Cerebellar cortex (tissue), 1 donor: ENCODE measurements at regions not wholly inside any gene's neighbourhood (a gene's known extent, or its start where the extent isn't known, plus 50 kb on each side); places are given as distances from the start of the nearest gene placed in this dataset.
"Not testable (repeated sequence)": the region's sequence is repeated elsewhere in the genome, so short reads cannot be mapped to it uniquely, and the experiment has no call there.

Source experiments
- DNase-seq: peaks from one replicate; pipeline ENCODE4 v3.0.0-alpha.2; 2015; ENCODE audit warnings: low spot score

DNA sequence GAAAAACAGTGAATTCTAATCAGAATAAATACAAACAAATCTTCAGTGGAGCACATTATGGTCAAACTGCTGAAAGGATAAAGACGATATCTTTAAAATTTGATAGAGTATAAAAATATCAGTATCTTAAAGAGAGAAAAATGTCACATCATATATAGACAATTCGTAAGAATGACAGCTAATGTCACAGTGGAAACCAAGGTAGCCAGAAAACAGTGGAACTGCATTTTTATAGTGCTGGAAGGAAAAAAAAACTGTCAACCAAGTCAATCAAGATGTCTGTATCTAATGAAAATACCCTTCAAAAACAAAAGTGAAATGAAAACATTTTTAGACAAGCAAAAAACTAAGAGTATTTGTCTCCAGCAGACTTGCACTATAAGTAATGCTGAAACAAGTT lies 73.4 kb upstream of the HMGXB4 start:
- DNase-seq: no peak

DNA sequence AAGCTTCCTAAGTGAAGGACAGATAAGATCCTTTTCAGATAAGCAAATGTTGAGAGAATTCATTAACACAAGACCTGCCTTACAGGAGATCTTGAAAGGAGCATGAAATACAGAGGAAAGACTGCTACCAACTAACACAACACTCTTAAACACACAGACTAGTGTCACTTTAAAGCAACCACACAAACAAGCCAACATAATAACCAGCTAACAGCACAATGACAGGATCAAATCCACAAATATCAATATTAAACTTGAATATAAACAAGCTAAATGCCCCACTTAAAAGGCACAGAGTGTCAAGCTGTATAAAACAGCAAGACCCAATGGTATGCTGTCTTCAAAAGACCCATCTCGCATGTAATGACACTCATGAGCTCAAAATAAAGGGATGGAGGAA lies 70.8 kb upstream of the HMGXB4 start:
- no peak for DNase-seq

DNA sequence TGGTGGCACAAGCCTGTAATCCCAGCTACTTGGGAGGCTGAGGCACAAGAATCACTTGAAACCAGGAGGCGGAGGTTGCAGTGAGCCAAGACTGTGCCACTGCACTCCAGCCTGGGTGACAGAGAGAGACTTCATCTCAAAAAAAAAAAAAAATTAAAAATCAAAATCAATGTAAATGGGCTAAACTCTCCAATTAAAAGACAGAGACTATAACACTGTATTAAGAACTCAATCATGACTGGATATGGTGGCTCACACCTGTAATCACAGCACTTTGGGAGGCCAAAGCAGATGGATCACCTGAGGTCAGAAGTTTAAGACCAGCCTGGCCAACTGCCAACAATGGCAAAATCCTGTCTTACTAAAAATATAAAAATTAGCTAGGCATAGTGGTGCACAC lies 68.4 kb upstream of the HMGXB4 start:
- not testable (repeated sequence) for DNase-seq

DNA sequence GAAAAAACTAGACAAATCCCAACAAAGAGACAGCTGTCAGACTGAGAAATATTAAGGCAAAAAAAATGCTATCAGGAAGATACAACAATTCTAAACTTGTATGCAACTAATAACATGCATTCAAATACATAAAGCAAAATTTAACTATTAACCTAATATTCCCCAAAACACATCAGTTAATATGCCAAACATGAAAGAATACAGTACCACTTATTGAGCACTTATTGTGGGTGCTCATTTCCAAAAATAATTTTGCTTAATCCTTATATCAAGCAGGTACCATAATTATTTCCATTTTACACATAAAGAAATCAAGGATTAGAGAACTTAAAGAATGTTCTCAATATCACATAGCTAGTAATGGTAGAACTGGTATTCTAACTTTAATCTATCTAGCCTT lies 67.7 kb upstream of the HMGXB4 start:
- no peak for DNase-seq

DNA sequence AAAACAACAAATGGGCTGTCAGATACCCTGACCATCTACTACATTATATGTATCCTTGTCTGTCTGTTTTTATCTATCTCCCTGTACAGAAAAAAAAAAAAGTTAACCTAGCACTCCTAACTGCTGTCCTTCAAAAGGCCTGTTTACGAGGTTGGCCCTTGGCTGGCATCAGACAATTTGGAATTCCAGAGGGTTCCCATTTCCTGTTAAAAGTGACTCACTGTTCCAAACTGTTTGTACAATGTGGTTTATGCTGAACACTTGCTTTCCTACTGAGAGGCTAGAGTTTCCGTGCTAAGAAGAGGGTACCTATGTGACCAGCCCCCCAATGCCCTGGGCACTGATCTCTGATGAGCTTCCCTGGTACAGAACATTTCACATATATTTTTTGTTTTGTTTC lies 65.9 kb upstream of the HMGXB4 start:
- no peak for DNase-seq

DNA sequence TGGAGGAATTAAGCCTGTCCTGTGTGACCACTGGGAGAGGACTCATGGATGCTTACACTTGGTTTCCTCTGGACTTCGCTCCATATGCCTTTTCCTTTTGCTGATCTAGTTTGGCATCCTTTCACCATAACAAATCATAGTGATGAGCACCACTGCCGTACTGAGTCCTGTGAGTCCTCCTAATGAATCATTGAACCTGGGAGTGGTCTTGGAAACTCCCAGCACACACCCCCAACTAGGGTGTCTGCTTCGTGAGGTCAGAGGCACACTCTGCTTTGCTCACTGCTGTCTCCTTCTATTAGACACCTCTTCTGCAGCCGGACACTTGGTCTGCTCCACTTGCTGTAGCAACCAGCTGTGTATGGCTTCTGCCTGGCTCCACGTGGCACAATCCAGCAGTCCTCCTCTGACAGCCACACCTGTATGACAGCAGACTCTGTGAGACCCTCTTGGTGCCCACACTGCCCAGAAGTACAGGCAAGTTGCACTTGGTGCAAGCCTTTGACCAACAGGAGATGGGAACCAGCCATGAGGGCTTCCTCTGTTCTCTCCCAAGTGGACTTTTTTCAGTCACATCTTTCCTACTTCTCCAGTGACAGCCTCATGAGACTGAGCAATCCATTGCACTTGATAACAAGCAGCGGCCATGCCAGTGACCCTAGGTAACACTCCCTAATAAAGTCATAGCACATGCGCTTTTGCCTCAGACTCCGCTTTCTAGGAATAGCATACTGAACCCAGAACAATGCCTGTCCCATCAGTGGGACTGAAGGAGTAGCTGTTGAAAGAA lies 65.0 kb upstream of the HMGXB4 start:
- DNase-seq: no peak

DNA sequence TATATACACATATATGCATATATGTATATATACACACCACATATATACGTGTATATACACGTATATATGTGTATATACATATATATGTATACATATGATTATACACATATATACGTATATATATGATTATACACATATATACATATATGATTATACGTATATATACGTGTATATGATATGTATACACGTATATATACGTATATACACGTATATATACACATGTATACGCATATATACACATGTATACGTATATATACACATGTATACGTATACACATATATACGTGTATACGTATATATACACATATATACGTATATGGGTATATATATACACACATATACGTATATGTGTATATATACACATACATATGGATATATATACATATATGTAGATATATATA lies 62.1 kb upstream of the HMGXB4 start:
- DNase-seq: no peak

DNA sequence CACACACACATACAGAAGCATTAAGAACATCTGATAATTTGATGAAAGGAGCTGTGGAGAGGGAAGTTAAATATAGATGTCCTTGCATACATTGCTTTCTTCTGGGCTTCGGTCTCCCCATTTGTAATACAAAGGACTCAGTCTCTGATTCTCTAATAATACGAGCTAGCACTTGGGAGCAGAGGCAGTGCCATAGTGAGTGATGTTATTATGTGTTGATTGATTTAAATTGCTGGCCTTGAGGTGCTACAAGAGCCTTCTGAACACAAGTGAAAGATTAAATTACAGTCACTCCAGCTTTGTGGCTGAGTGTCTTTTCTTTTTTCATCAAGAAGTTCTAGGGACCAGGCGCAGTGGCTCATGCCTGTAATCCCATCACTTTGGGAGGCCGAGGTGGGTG lies 61.5 kb upstream of the HMGXB4 start:
- DNase-seq: no peak

DNA sequence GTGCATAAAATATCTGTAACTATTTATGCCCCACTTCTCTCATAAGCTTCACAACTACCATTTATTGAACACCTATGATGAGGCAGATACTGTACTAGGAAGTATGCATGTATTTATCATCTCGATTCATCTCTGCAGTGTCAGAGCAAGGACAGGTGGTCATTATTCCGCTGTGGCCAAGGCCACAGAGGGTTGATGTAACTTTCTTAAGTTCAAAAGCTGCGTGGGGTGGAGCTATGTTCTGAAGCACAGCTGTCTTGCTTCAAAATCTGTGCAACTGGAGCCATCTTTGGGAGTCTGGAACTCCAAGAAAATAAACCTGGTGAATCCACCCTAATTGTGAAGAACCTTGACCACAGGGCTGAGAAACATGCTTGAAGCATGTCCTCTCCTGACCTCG lies 60.2 kb upstream of the HMGXB4 start:
- DNase-seq: no peak

DNA sequence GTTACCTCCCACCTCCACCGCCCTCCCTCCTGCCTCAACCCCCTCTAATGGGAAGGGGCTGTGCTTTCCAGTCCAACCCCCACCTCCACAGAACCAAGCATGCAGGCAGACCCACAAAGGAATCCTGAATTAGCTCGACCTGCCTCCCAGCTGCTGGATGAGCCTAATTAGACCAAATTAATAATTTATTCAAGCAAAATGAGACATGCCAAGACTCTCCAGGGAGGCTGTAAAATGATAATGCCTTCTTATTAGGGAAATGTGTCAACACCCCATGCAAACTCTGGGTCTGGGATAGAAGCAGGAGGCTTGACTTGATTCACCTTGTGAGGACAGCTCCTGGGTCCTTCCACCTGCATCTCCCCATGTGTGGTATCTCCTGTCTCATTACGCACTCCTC lies 59.4 kb upstream of the HMGXB4 start:
- no peak for DNase-seq

DNA sequence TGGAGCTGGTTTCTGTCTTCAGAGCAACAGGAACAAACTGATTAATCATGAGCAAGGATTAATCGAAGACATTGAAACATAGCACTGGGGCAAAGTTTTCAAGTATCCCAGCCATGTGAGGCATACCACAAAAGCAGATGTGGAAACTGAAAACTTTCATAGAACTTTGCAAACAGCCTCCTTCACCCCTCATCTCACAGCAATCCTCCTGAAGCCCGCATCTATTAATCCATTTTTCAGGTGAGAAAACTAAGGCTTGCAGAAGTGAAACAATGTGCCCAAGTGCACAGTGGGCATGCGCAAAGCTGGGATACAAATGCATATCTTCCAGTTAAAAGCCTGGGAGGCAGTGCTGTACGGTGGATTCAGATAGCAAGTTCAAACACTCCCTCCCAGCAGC lies 58.6 kb upstream of the HMGXB4 start:
- DNase-seq: no peak

DNA sequence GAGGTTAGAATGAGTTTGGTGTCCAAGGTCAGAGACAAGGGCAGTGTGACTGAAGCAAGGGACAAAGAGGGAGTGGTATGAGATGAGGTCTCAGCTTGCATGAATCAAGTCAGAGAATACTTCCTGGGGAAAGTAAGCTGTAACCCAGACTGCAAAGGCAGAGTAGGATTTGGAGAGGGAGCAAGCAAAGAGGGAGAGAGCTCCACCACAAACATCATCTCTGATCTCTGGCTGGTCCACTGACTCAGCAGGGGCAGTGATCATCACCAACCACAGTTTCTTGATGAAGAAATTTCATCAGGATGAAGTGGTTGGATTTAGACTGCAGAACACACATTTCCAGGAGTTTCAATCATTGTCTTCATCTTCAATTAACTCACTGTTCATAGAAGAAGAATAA lies 54.9 kb upstream of the HMGXB4 start:
- DNase-seq: no peak

DNA sequence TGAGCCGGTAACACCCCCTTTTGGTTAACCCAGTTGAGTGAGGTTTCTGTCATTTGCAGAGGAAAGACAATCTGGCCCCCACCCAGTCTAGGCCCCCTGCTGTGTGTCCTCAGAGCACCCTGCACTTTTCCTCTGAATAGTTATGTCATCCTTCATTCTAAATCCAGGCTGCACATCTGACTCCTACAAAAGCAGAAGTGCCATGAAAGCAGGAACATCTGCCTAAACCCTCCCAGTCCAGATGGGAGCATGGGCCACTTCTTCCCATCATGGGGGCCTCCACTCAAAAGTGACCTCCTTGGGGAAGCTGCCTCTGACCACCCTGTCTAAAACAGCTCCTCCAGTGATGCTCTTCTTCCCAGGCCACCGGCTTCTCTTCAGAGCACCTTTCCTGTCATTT lies 53.7 kb upstream of the HMGXB4 start:
- no peak for DNase-seq

DNA sequence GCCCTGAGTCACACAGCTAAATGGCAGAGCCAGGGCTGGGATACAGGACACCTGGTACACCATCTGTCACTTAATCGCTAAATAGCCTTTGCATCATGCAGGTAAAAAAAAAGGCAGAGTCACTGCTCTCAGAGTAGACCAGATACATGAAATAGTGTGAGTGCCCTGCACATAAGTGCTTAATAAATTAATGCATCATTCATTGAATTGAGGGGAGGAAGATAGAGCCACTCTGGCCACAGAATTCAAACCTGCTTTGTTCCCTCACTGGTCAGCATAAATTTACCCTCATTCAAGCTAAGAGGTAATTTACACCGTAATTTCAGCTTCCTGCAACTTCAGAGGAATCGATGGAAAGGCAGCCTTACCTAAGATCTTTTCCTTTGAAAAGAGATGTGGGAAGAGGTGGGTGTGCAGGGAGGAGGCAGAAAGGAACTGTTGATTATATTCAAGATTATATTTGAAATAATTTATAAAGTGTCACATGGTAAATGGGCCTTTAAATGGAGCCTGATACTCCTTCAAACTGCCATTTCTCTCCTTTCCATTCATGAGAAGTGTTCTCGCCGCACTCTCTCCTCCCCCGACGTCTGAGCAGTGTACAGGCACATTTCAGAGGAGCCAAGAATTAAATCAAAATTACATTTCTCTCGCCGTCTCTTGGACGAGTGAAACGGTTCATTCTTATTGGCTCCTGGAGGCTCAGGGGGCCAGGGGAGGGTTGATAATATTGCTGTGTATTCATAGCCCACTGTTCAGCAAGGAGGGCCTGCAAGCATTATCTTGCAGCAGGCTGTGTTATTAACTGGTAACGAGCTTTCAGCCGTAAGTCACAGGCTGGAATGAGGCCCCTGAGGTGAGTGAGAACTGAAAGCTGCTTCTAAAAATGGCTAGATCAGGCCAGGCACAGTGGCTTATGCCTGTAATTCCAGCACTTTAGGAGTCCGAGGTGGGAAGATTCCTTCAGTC lies 52.2 kb upstream of the HMGXB4 start:
- peak; percentile 4 for DNase-seq

DNA sequence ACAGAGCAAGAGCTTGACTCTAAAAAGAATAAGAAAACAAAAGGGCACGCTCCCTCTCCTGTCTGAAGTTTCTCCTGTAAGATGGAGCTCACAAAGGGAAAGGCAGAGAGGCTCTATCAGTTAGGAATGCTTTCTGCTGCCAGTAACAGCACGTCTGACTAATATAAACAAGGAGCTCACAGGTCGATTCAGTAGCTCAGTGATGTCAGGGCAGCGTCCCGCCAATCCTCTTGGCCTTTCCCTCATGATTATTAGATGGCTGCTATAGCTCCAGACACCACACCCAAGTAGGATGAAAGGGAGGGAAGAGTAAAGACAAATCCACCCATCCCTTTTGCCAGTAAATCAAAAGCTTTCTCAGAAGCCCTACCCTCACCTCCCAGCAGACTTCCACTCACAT lies 51.3 kb upstream of the HMGXB4 start:
- DNase-seq: no peak

DNA sequence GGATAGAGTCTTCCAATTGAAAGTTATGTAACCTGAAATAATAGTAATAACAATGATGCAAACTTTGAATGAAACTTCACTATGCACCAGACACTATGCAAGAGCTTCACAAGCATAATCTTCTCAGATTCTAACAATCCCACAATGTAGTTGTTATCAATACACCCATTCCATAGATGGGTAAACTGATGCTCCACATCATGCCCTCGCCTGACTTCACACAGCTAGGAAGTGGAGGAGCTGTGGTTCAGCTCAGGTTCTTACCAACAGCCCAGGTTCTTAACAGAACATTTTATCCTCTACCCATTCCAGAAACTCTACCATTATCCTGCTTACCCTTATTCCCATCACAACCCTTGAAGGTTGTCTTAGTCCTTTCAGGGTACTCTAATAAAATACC lies 50.4 kb upstream of the HMGXB4 start:
- DNase-seq: no peak
